SIG-M5 treated with dmso at 0.1 percent for 504 hours (cell line): ENCODE measurements at regions not wholly inside any gene's neighbourhood (a gene's known extent, or its start where the extent isn't known, plus 50 kb on each side); places are given as distances from the start of the nearest gene placed in this dataset.
A peak's percentile ranks its signal among the peaks of the same experiment; 100 is the strongest.
"Not testable (repeated sequence)": the region's sequence is repeated elsewhere in the genome, so short reads cannot be mapped to it uniquely, and the experiment has no call there.

Source experiments
- DNase-seq: peaks from one replicate; lab custom pipeline; 2025; ENCODE audit not compliant: unreplicated experiment; lab: John Stamatoyannopoulos, UW

DNA sequence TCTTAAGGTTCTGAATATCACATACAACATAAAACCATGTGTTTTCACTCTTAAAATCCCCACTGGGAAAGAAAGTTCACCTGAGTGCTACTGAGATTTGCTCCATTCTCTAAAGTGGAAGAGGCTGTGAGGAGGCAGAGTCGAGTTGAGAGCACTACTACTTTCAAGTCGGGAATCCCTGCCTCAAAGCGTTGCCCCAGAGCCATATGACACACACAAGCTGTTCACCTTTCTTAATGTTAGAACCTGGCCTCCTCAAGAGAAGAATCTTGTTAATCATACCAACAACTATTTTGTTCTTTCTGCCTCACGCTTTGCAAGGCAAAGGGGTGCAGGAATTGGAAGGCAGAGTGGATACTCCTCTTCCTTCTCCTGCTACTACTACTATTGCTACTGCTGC is 149.7 kb upstream of the DAAM1 start:
- no peak for DNase-seq

DNA sequence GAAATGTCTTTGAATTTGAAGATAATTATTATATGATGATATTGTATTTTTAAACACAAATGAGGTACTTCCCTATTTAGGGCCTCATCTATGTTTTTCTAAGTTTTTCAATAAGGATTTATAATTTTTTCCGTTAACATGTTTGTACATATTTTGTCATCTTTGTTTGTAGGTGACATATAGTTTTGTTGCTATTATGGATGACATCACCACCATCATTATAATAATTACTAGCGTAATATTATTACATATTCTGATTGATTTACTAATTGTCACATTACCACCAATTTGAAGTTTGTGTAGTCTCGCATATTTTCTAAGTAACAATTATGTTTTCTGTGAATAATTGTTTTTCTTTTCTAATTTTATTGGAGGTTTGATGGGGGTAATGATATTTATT is 147.2 kb upstream of the DAAM1 start:
- DNase-seq = no peak

DNA sequence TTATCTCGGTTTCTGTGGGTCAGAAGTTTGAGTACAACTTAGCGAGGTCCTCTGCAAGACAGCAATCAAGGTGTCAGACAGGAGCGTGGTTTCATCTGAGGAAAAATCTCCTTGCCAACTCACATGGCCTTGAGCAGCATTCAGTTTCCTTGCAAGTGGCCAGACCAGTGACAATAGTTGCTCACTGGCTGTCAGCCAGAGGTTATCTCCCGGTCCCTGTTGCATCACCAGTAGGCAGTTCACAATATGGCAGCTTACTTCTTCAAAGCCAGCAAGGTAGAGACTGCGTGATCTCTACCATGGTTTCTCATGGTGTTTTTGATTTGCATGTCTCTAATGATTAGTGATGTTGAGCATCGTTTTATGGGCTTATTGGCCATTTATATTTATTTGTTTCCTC is 143.8 kb upstream of the DAAM1 start:
- no peak for DNase-seq

DNA sequence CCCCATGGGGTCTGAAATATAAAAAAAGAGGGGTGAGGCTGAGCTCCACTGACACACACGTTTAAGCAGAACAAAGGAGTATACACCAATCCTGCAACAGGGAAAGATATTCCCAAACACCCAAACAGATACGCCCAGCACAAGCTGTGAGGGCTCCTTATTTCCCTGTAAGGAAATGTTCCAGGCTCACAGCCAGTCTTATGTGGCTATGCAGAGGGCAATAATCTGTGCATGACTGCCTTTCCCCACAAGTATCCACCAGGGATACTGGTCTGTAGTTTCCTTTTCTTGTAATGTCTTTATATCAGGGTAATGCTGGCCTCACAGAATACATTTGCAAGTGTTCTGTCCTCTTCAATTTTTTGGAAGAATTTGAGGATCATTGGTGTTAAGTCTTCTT is 141.7 kb upstream of the DAAM1 start:
- DNase-seq = no peak

DNA sequence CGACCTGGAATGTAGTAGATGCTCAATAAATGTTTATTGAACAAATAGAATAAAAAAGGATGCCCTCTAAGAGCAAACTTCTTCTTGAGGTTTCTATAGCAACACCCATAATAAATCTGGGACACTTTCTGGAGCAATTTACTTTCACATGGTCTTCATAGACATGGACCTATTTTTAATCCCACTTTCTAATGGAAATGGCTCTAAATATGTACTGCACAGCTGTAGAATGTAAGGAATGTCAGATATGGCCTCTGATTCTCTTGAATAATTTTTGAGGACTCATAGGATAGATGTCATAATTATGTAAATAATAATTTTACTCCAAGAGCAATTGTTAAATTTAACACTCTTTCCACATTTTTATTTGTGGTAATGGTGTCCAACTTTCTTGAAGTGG is 133.5 kb upstream of the DAAM1 start:
- no peak for DNase-seq

GRCh38 chr14:59055439-59056045 is 132.9 kb upstream of the DAAM1 start:
- peak; percentile 42 for DNase-seq

DNA sequence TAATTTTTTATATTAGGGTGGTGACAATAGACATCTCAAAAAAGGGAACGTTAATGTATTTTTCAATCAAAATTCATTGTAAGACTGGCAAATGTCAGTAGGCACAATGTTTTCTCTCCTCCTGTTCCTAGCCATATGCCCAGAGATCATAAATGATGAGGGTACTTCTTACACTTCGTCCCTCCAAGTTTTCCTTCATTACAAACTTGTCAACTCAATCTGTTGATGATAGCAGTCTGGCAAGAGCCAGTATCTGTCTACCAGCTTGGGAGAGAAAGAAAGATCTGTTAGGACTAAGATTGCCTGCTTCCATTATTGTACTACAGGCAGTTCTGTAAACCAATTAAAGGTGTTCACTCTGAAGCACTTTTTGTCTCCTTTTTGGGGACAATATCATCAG is 130.9 kb upstream of the DAAM1 start:
- DNase-seq = no peak

DNA sequence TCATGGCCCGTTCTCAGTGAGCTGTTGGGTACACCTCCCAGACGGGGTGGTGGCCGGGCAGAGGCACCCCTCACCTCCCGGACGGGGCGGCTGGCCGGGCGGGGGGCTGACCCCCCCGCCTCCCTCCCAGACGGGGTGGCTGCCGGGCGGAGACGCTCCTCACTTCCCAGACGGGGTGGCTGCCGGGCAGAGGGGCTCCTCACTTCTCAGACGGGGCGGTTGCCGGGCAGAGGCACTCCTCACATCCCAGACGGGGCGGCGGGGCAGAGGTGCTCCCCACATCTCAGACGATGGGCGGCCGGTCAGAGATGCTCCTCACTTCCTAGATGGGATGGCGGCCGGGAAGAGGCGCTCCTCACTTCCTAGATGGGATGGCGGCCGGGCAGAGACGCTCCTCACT is 129.7 kb upstream of the DAAM1 start:
- not testable (repeated sequence) for DNase-seq

DNA sequence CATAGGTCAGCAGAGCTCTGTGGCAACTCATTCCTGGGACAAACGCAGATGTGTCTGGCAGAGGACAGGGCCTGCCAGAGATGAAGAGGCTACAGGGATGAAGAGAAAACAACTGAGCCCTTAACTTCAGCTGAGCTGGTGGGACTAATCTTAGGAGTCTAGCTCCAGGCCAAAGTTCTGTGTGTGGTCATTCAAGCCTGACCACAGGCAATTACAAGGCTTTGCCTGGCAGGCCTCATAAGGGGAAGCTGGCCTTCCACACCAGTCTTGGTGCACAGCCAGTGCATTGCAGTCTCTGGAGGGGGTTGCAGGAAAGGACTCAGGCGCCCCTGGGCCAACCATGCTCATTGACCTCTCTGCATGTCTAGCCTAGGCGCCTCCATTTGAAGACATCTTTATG is 127.6 kb upstream of the DAAM1 start:
- DNase-seq = no peak

DNA sequence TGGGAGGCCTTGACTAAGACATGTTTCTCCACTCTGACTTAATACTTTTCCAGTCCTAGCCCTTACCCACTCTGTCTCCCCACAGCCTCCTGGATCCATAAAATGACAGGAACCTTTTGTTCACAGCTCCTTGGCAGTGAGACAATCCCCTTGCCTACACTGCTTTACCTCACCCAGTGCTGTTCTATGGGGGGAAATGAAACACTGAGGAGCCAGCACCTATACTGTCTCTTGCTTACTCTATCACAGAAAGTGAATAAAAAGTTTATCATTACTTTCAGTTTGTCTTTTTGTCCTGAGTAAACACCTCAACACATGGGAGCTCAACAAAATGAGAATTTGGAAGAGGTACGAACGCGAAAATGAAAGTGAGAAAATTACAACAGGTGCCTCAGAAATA is 127.2 kb upstream of the DAAM1 start:
- no peak for DNase-seq

DNA sequence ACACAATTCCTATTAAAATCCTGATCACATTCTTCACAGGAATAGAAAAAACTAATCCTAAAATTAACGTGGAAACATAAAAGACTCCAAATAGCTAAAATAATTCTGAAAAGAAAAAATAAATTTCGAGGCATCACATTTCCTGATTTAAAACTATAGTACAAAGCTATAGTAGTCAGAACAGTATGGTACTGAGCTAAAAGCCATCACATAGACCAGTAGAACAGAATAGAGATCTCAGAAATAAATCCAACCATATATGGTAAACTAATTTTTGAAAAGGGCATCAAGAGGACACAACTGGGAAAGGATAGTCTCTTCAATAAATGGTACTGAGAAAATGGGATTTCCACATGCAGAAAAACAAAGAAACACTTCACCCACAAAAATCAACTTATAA is 125.2 kb upstream of the DAAM1 start:
- no peak for DNase-seq

DNA sequence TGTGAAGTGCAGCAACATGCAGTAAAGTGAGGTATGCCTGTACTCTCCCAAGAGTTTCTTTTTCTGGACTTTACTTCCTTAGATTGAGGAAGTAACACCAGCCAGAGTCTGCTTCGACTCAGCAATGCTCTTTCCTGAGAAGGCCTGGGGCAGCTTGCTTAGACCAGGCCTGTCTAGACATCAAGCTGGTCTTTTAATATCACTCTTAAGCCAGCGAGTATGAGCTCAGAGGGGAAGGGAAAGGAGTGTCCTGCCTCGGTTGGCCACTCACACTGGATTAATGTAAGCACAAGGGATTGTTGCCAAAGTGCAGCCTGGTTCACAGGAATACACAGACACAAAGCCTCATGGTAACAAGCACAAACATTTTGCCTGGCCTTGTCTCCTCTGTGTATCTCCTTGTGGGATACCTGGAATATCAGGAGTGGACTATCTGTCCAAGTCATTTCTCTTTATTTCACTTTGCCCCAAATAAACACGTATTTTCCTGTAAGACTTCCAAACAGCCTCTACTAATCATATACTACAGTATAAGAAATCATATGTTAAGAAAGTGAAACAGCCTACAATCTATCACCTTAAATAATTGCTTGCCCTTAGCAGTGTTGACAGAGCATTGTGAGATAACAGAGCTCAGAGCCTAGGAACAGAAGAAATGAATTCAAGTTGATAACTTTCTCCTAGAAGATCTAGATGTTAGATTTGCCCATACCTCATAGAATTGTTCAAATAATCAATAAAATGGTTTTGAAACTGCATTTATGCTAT is 121.2 kb upstream of the DAAM1 start:
- peak; percentile 3 for DNase-seq

DNA sequence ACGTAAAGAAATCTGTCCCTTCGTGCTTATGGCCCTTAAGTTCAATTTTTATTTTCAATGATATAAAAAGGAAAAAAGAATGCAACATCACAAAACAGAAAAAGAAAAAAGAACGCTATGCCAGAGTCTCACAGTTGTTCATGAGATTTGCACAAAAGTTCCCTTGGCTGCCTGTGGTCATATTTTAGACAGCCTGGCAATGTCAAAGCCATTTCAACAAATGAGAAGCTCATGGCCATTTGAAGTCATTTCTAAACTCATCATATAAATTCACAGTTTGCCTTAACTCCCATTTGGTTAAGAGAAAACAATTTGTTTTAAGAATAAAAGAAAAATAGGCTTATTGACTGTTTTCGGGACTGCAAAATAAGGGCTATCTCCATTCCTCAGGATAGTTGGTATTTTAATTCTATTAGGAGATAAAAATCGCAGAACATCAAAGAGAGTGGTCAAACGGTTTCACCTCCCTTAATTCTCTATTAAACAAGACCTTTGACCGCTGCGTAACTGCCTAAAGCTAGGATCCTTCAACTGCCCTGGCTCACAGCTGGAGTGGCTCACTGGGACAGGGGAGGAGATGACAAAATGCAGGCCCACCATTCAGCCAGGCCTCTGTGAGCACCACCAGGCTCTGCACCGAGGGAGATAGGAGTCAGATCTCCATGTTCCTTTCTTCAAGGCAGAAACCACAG is 119.2 kb upstream of the DAAM1 start:
- DNase-seq = no peak

- no peak for DNase-seq
These were observed 113.0 kb upstream of the DAAM1 start for GRCh38 chr14:59075506-59075905.

GRCh38 chr14:59081720-59082119 is 106.7 kb upstream of the DAAM1 start:
- no peak for DNase-seq

- no peak for DNase-seq
These were observed 103.2 kb upstream of the DAAM1 start for GRCh38 chr14:59085207-59085739.

- no peak for DNase-seq
These were observed 102.1 kb upstream of the DAAM1 start for GRCh38 chr14:59086241-59086882.

- DNase-seq = no peak
These were observed 101.2 kb upstream of the DAAM1 start for GRCh38 chr14:59087240-59087639.

- DNase-seq = no peak
These were observed 100.8 kb upstream of the DAAM1 start for GRCh38 chr14:59087711-59088110.

- DNase-seq = no peak
These were observed 97.9 kb upstream of the DAAM1 start for GRCh38 chr14:59090572-59090971.

DNA sequence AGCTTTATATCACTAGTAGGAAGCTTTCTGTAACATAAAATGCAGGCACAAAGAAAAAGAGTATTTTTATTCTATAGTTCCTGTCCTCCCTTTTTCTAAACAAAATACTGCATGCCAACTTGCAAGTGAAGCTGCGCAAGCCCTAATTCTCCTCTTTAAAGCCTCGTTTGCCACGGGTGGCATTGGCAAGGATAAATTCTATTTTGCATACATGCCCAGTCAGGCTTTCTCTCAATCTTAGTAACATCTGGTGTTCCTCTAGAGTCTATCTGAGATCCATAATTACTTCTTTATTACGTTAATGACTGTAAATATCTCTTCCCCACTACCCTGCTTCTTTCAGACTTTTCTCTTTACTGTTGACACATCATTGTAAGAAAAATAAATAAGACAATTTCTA is 97.1 kb upstream of the DAAM1 start:
- no peak for DNase-seq

- no peak for DNase-seq
These were observed 96.5 kb upstream of the DAAM1 start for GRCh38 chr14:59091976-59092375.
